Panc1 (cell line): ENCODE measurements at regions not wholly inside any gene's neighbourhood (a gene's known extent, or its start where the extent isn't known, plus 50 kb on each side); places are given as distances from the start of the nearest gene placed in this dataset.
A peak's percentile ranks its signal among the peaks of the same experiment; 100 is the strongest.

Experiments
- POLR2AphosphoS5 ChIP-seq: IDR thresholded peaks from 2 replicates; pipeline ENCODE4 v1.6.1; 2012; ENCODE audit warnings: mild to moderate bottlenecking, low read depth, low read length, moderate library complexity
- SIN3A ChIP-seq: IDR thresholded peaks from 2 replicates; pipeline ENCODE4 v1.6.1; 2012; ENCODE audit warnings: low read depth, mild to moderate bottlenecking, low read length, moderate library complexity, borderline replicate concordance; ENCODE audit not compliant: insufficient read depth
- TF ChIP-seq, protein P1 (sequence below): fragments of 450-650 bp; IDR thresholded peaks from 2 replicates; pipeline ENCODE4 v1.5.1; 2017; ENCODE audit warnings: mild to moderate bottlenecking

DNA sequence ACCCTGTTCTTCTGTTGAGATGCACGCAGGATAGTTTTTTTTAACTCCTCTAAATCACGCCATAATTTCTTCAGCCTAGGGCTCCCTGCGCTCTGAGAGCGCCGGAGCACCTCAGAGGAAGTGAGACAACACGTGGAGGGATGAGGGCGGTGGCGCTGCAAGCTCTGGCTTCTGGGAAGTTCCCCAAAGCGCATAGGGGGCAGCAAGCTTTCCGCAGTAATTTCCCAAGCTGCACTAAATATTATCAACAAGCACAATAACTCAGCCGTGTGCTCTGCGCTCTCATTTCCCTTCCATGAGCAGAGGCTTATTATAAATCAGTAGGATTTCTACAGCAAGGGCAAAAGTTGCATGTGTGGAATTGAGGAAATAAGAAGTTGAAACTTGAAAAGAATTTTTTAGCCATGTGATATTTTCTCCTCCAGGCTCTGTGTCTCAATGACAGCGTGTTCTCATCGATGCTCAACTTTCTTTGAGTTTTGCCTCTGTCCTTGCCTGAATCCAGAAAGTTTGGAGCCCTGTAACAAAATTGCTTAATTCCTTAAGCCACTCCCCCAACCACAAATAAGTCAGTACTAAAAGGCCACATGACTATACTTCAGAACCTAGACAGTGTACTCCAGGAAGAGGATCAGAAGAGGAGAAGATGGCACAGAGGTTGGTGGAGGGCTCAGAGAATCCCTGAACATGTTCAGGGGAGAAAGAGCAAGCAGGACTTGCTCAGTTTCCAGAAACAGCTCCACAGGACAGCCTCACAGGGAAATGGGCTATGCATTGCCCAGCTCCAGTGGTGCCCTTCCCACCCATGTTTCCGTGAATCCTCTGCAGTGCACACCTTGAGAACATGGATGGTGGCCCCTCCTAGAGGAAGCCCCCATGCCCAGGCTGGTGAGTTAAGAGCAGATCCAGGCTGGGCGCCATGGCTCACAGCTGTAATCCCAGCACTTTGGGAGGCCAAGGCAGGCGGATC is 221.5 kb upstream of the GHITM start:
- TF ChIP-seq, protein P1, sequence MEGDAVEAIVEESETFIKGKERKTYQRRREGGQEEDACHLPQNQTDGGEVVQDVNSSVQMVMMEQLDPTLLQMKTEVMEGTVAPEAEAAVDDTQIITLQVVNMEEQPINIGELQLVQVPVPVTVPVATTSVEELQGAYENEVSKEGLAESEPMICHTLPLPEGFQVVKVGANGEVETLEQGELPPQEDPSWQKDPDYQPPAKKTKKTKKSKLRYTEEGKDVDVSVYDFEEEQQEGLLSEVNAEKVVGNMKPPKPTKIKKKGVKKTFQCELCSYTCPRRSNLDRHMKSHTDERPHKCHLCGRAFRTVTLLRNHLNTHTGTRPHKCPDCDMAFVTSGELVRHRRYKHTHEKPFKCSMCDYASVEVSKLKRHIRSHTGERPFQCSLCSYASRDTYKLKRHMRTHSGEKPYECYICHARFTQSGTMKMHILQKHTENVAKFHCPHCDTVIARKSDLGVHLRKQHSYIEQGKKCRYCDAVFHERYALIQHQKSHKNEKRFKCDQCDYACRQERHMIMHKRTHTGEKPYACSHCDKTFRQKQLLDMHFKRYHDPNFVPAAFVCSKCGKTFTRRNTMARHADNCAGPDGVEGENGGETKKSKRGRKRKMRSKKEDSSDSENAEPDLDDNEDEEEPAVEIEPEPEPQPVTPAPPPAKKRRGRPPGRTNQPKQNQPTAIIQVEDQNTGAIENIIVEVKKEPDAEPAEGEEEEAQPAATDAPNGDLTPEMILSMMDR = peak; percentile 65
- TF ChIP-seq POLR2AphosphoS5 (no peak), SIN3A (no peak)
